Stomach (tissue), 8 donors: ENCODE measurements at regions not wholly inside any gene's neighbourhood (a gene's known extent, or its start where the extent isn't known, plus 50 kb on each side); places are given as distances from the start of the nearest gene placed in this dataset.

Experiments used
- DNase-seq, 2 donors: peaks; one replicate each; pipeline versions ENCODE4 v3.0.0 to v3.0.0-alpha.2; 2013 to 2019
- H3K27ac ChIP-seq, 5 donors: fragments of 200-600 bp in 4 of 5; sonication (generic) in 4 of 5; one replicate each; pipeline ENCODE4 v1.5.1; 2013 to 2019; ENCODE audit warnings: mild to moderate bottlenecking in 1 of 5, moderate library complexity in 1 of 5
- H3K27me3 ChIP-seq, 3 donors: fragments of 200-600 bp; sonication (generic); one replicate each; pipeline ENCODE4 v1.5.1; 2017 to 2019; ENCODE audit warnings: mixed run types in 1 of 3
- H3K36me3 ChIP-seq, 4 donors: fragments of 200-600 bp; sonication (generic); 1 replicate in 3 of 4; 2 replicates in 1 of 4; pipeline ENCODE4 v1.5.1; 2016 to 2019
- H3K4me1 ChIP-seq, 4 donors: fragments of 200-600 bp; sonication (generic); one replicate each; pipeline ENCODE4 v1.5.1; 2016 to 2019
- H3K4me3 ChIP-seq, 4 donors: fragments of 200-600 bp; sonication (generic) in 3 of 4; one replicate each; pipeline ENCODE4 v1.5.1; 2016 to 2019; ENCODE audit warnings: mild to moderate bottlenecking in 1 of 4
- H3K9me3 ChIP-seq, 4 donors: fragments of 200-600 bp; sonication (generic); one replicate each; pipeline ENCODE4 v1.5.1; 2016 to 2019
- CTCF ChIP-seq, 7 experiments: fragments of 450-650 bp in 4 of 7; fragments of 200-600 bp in 3 of 7; sonication (generic) in 3 of 7; IDR thresholded peaks; one replicate each; pipeline ENCODE4 v1.5.1; 2016 to 2019; ENCODE audit warnings: antibody characterized with exemption in 7 of 7, control low read depth in 2 of 7, mild to moderate bottlenecking in 1 of 7
- EP300 ChIP-seq: sonication (generic); formaldehyde crosslinking; IDR thresholded peaks from one replicate; pipeline ENCODE4 v1.6.1; 2017; ENCODE audit warnings: antibody characterized with exemption
- POLR2A ChIP-seq, 4 donors: fragments of 450-650 bp; IDR thresholded peaks; one replicate each; pipeline ENCODE4 v1.6.1; 2016; ENCODE audit warnings: antibody characterized with exemption in 4 of 4, control low read depth in 2 of 4, mild to moderate bottlenecking in 1 of 4, moderate library complexity in 1 of 4
- POLR2AphosphoS5 ChIP-seq, 3 donors: sonication (generic); formaldehyde crosslinking; IDR thresholded peaks; one replicate each; pipeline ENCODE4 v1.6.1; 2016; ENCODE audit warnings: antibody characterized with exemption in 3 of 3
- WGBS, 5 donors: extraction: QIAGEN DNeasy Blood & Tissue Kit in 3 of 5; methylation state at CpG; one replicate each; pipeline versions ENCODE4 v1.1.5 to v1.1.7; 2013 to 2018; 5-methylcytosine and 5-hydroxymethylcytosine counted together
- intact Hi-C: fragments of 100-400 bp; cut with DNase I; formaldehyde crosslinking; loops from one replicate; pipeline ENCODE4 v1.15.1; 2023; ENCODE audit warnings: low total_unique reads
- donor health status: healthy with polysubstance abuse.
- donor health status: Bipolar disorder and iron deficiency.
- donor health status: healthy.

GRCh38 chr17:33486135-33486885 is 193.2 kb upstream of the ASIC2 start:
- Histone ChIP-seq H3K4me1 (no peaks in the 10 kb centered on the region), H3K36me3 (no peaks in the 10 kb centered on the region), H3K9me3 (no peaks in the 10 kb centered on the region), H3K27ac (no peak overlapping the region), H3K27me3 (no peaks in the 10 kb centered on the region), H3K4me3 (no peak overlapping the region)
- DNase-seq, result no peak
- no peak for TF ChIP-seq POLR2AphosphoS5 (IDR thresholded peaks at IDR 0.05)
- TF ChIP-seq CTCF (IDR thresholded peaks at IDR 0.05), result no peak
- no peak for TF ChIP-seq POLR2A (IDR thresholded peaks at IDR 0.05)
- no peak for TF ChIP-seq EP300
- WGBS, 5 donors, result 80 to 86% (median 85%) methylated on average over 5 of the region's 5 CpGs
- intact Hi-C loops, result no loop called here

DNA sequence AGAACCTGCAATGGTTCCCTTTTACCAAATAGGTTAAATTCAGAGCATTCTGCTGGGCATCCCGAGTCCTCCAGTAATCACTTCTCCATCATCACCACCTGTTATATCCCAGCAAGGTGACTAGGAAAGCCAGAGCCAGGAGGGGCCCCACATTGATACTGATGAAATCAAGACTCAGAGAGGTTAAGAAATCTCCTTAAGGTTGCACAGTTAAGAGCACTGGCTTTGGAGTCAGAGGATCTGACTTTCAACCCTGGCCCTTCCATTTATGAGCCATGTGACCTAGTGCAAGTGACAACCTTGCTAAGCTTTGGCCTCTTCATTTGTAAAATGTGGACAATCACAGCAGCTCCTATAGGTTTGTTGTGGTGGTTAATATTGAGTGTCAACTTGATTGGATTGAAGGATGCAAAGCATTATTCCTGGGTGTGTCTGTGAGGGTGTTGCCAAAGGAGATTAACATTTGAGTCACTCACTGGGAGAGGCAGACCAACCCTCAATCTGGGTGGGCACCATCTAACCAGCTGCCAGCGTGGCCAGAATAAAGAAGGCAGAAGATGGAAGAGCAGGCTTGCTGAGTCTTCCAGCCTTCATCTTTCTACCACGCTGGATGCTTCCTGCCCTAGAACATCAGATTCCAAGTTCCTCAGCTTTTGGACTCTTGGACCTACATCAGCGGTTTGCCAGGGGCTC is 194.2 kb upstream of the ASIC2 start:
- WGBS, 5 donors, result 59 to 86% (median 73%) methylated on average over 4 of the region's 4 CpGs
- H3K4me1 ChIP-seq, result no peaks in the 10 kb centered on the region

DNA sequence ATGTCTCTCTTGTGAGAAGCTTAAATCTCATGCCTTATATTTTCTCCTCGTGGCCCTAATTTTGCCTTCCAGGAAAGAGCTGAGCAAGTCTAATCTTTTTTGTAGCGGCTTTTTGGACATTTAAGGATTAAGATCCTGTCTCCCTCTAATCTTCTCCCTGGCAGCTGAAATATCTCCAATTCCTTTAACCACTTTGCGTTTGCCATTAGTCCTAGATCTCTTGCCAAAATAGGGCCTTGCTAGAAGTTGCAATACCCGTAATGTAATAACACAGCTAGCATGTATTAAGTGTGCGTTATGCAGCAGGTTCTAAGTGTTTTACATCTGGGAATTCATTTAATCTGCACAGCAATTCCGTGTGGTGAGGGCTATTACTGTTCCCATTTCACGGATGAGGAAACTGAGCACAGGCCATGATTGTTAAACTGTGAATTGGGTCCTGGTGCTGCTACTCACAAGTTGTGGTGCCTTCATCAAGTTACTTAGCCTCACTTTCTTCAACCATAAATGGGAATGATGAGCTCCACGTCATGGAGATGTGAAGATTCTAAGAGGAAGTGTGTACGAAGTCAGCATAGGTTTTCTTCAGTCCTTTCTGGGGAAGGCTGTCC is 198.9 kb upstream of the ASIC2 start:
- Histone ChIP-seq H3K27ac (no peak overlapping the region), H3K4me3 (no peak overlapping the region), H3K4me1 (no peaks in the 10 kb centered on the region), H3K9me3 (no peaks in the 10 kb centered on the region), H3K36me3 (no peaks in the 10 kb centered on the region), H3K27me3 (no peaks in the 10 kb centered on the region)
- intact Hi-C loops, result no loop called here
- TF ChIP-seq CTCF (IDR thresholded peaks at IDR 0.05), result no peak
- TF ChIP-seq EP300, result no peak
- no peak for TF ChIP-seq POLR2AphosphoS5 (IDR thresholded peaks at IDR 0.05)
- TF ChIP-seq POLR2A (IDR thresholded peaks at IDR 0.05), result no peak
- DNase-seq, result no peak
- WGBS, 5 donors, result 74 to 83% (median 78%) methylated on average over 9 of the region's 9 CpGs

More for the DNA sequence above, 194.2 kb upstream of the ASIC2 start:
- H3K36me3 ChIP-seq, result no peaks in the 10 kb centered on the region
- no peak for DNase-seq
- no peak overlapping the region for H3K4me3 ChIP-seq
- no peak overlapping the region for H3K27ac ChIP-seq
- no peaks in the 10 kb centered on the region for H3K9me3 ChIP-seq
- H3K27me3 ChIP-seq, result no peaks in the 10 kb centered on the region
- intact Hi-C loops, result no loop called here
- TF ChIP-seq CTCF (IDR thresholded peaks at IDR 0.05) (no peak), EP300 (no peak), POLR2AphosphoS5 (IDR thresholded peaks at IDR 0.05) (no peak), POLR2A (IDR thresholded peaks at IDR 0.05) (no peak)

GRCh38 chr17:33492731-33493265 is 199.7 kb upstream of the ASIC2 start:
- no peak for DNase-seq
- no peak for TF ChIP-seq POLR2A (IDR thresholded peaks at IDR 0.05)
- TF ChIP-seq CTCF (IDR thresholded peaks at IDR 0.05), result no peak
- no peak for TF ChIP-seq POLR2AphosphoS5 (IDR thresholded peaks at IDR 0.05)
- TF ChIP-seq EP300, result no peak
- no peaks in the 10 kb centered on the region for H3K9me3 ChIP-seq
- 33 to 58% (median 48%) methylated on average over 3 of the region's 3 CpGs for WGBS, 5 donors
- H3K27me3 ChIP-seq, result no peaks in the 10 kb centered on the region
- H3K4me3 ChIP-seq, result no peak overlapping the region
- H3K4me1 ChIP-seq, result no peaks in the 10 kb centered on the region
- intact Hi-C loops, result no loop called here
- no peaks in the 10 kb centered on the region for H3K36me3 ChIP-seq
- no peak overlapping the region for H3K27ac ChIP-seq
